HG02981 (cell line): ENCODE measurements at regions not wholly inside any gene's neighbourhood (a gene's known extent, or its start where the extent isn't known, plus 50 kb on each side); places are given as distances from the start of the nearest gene placed in this dataset.
"Not testable (repeated sequence)": the region's sequence is repeated elsewhere in the genome, so short reads cannot be mapped to it uniquely, and the experiment has no call there.

Experiments used
- ATAC-seq: cut with Tn5 transposase; IDR thresholded peaks from one replicate; pipeline ENCODE4 v1.9.1; 2021; ENCODE audit warnings: mild to moderate bottlenecking, moderate library complexity; ENCODE audit not compliant: unreplicated experiment

GRCh38 chr9:74125941-74126340 is 371.2 kb upstream of the RORB start:
- ATAC-seq, result no peak

GRCh38 chr9:74132986-74133385 is 364.1 kb upstream of the RORB start:
- ATAC-seq, result no peak

GRCh38 chr9:74133921-74134320 is 363.2 kb upstream of the RORB start:
- ATAC-seq, result no peak

GRCh38 chr9:74138182-74138581 is 359.0 kb upstream of the RORB start:
- no peak for ATAC-seq

GRCh38 chr9:74140141-74140540 is 357.0 kb upstream of the RORB start:
- ATAC-seq, result no peak

- ATAC-seq, result no peak
Measured at GRCh38 chr9:74147906-74148305, 349.2 kb upstream of the RORB start.

- peak; percentile 100 for ATAC-seq
Measured at GRCh38 chr9:74172874-74173273, 324.3 kb upstream of the RORB start.

GRCh38 chr9:74173284-74173683 is 323.9 kb upstream of the RORB start:
- ATAC-seq, result peak; percentile 32

- ATAC-seq, result not testable (repeated sequence)
Measured at GRCh38 chr9:74197771-74198170, 299.4 kb upstream of the RORB start.

GRCh38 chr9:74205056-74205455 is 292.1 kb upstream of the RORB start:
- ATAC-seq, result no peak

GRCh38 chr9:74218385-74219063 is 278.6 kb upstream of the RORB start:
- ATAC-seq, result no peak

- no peak for ATAC-seq
Measured at GRCh38 chr9:74220327-74220726, 276.8 kb upstream of the RORB start.

GRCh38 chr9:74236857-74237256 is 260.3 kb upstream of the RORB start:
- no peak for ATAC-seq

GRCh38 chr9:74245866-74246497 is 251.2 kb upstream of the RORB start:
- ATAC-seq, result no peak

GRCh38 chr9:74255489-74255984 is 241.6 kb upstream of the RORB start:
- no peak for ATAC-seq

GRCh38 chr9:74275872-74276508 is 221.1 kb upstream of the RORB start:
- no peak for ATAC-seq

GRCh38 chr9:74277532-74277931 is 219.6 kb upstream of the RORB start:
- peak; percentile 96 for ATAC-seq

GRCh38 chr9:74281674-74282073 is 215.5 kb upstream of the RORB start:
- no peak for ATAC-seq

GRCh38 chr9:74282526-74283253 is 214.4 kb upstream of the RORB start:
- ATAC-seq, result no peak

- ATAC-seq, result no peak
Measured at GRCh38 chr9:74284581-74285450, 212.3 kb upstream of the RORB start.
